ENCODE measurements at regions not wholly inside any gene's neighbourhood (a gene's known extent, or its start where the extent isn't known, plus 50 kb on each side); places are given as distances from the start of the nearest gene placed in this dataset.

GRCh38 chr6:49269190-49269589, 193.9 kb downstream of the MMUT start:
- no peaks in the 10 kb centered on the region for H4K20me1 ChIP-seq (ENCODE audit: control insufficient read depth, insufficient read depth, insufficient read length)
- H3K18ac ChIP-seq (ENCODE audit: insufficient read length, low read depth, low read length), result no peak overlapping the region
- peaks cover 5 to 9% of the 10 kb centered on the region in 2 experiments; a peak in 4 of 5 replicates for H3K9me3 Mint-ChIP-seq
- H3K4ac ChIP-seq (ENCODE audit: low read depth, low read length), result no peak overlapping the region
- H3T11ph ChIP-seq (ENCODE audit: low read length), result no peak overlapping the region
- H4K91ac ChIP-seq (ENCODE audit: insufficient read length, low read depth, low read length), result no peak overlapping the region
- H3K79me2 ChIP-seq (ENCODE audit: insufficient read depth, low read length), result no peaks in the 10 kb centered on the region
- no peaks in the 10 kb centered on the region for H3K79me1 ChIP-seq (ENCODE audit: insufficient read depth, low read depth, low read length, poor library complexity, severe bottlenecking)
- TF ChIP-seq, protein P1, sequence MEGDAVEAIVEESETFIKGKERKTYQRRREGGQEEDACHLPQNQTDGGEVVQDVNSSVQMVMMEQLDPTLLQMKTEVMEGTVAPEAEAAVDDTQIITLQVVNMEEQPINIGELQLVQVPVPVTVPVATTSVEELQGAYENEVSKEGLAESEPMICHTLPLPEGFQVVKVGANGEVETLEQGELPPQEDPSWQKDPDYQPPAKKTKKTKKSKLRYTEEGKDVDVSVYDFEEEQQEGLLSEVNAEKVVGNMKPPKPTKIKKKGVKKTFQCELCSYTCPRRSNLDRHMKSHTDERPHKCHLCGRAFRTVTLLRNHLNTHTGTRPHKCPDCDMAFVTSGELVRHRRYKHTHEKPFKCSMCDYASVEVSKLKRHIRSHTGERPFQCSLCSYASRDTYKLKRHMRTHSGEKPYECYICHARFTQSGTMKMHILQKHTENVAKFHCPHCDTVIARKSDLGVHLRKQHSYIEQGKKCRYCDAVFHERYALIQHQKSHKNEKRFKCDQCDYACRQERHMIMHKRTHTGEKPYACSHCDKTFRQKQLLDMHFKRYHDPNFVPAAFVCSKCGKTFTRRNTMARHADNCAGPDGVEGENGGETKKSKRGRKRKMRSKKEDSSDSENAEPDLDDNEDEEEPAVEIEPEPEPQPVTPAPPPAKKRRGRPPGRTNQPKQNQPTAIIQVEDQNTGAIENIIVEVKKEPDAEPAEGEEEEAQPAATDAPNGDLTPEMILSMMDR (conservative IDR thresholded peaks at IDR 0.05), result no peak
- H2BK15ac ChIP-seq (ENCODE audit: low read depth, low read length), result no peak overlapping the region
- H3K23me2 ChIP-seq (ENCODE audit: insufficient read length, low read depth, low read length, poor library complexity, severe bottlenecking), result no peaks in the 10 kb centered on the region
- H3K4me1 Mint-ChIP-seq, result no peaks in the 10 kb centered on the region
- H3K27me3 Mint-ChIP-seq (ENCODE audit: low read depth), result no peaks in the 10 kb centered on the region
- H2AK5ac ChIP-seq (ENCODE audit: insufficient read length, low read length), result no peak overlapping the region
- H4K5ac ChIP-seq (ENCODE audit: insufficient read length, low read depth, low read length), result no peak overlapping the region
- no peak overlapping the region for H2BK120ac ChIP-seq (ENCODE audit: low read depth, low read length, poor library complexity, severe bottlenecking)
- no peak overlapping the region for H2BK20ac ChIP-seq (ENCODE audit: low read depth, low read length, poor library complexity, severe bottlenecking)
- no peak overlapping the region for H3K4me3 Mint-ChIP-seq
- H3K9me3 ChIP-seq (ENCODE audit: control insufficient read depth, low read depth, low read length), result no peaks in the 10 kb centered on the region
- H3K56ac ChIP-seq (ENCODE audit: insufficient read length, low read depth, low read length), result no peak overlapping the region
- no peak overlapping the region for H2AFZ ChIP-seq (ENCODE audit: low read length)
- H2BK5ac ChIP-seq (ENCODE audit: insufficient read length, low read length), result no peak overlapping the region
- H3K36me3 Mint-ChIP-seq (ENCODE audit: insufficient read depth in 1 of 3, low read depth in 3 of 3), result peaks cover 0 to 16% (median 9%) of the 10 kb centered on the region in 3 experiments; a peak in 4 of 7 replicates
- no peak overlapping the region for H3K14ac ChIP-seq (ENCODE audit: insufficient read depth, low read length)
- no peak overlapping the region for H3K27ac ChIP-seq (ENCODE audit: insufficient read length, low read depth, low read length)
- no peak overlapping the region for H3K4me2 ChIP-seq (ENCODE audit: insufficient read depth, insufficient read length, low read length)
- no peak for DNase-seq
- WGBS (ENCODE audit: extremely low coverage, insufficient read length, low lambda C conversion rate), result no CpG with 5 or more reads among the region's 2 CpGs
- no peaks in the 10 kb centered on the region for H3K27me3 ChIP-seq (ENCODE audit: insufficient read depth, low read length)
- H2BK12ac ChIP-seq (ENCODE audit: insufficient read length, low read depth, low read length), result no peak overlapping the region
- no peak overlapping the region for H4K8ac ChIP-seq (replicated peaks; ENCODE audit: insufficient read length, low read depth, low read length)
- no peaks in the 10 kb centered on the region for H3K4me1 ChIP-seq (ENCODE audit: insufficient read depth, low read length)
- H3K9ac ChIP-seq (ENCODE audit: extremely low read depth, insufficient read length, low read length), result no peak overlapping the region
- no peak overlapping the region for H3K27ac Mint-ChIP-seq
- no peak overlapping the region for H3K23ac ChIP-seq (ENCODE audit: insufficient read length, low read depth, low read length)

Data from H9 (cell line).